GM18870 (cell line): ENCODE measurements at regions not wholly inside any gene's neighbourhood (a gene's known extent, or its start where the extent isn't known, plus 50 kb on each side); places are given as distances from the start of the nearest gene placed in this dataset.
"Not testable (repeated sequence)": the region's sequence is repeated elsewhere in the genome, so short reads cannot be mapped to it uniquely, and the experiment has no call there.

Experiments
- ATAC-seq: cut with Tn5 transposase; IDR thresholded peaks from one replicate; pipeline ENCODE4 v1.9.1; 2021; ENCODE audit warnings: moderate library complexity; ENCODE audit not compliant: unreplicated experiment

DNA sequence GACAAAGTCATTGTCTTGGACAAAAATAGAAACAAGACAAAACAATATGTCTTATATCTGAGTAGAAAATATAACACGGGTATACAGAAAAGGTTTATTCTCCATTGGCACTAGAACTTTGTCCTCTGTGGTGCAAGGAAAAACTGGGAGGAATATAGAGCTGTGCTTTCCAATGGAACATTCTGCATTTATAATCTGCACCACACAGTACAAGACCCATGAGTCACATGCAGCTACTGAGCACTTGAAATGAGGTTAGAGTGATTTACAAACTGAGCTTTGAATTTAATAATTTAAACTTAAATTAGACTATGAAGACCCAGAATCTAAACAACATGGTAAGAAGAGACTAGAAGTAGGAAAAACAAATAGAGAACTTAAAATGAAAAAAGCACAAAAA lies 86.1 kb downstream of the RAP2A start:
- ATAC-seq: no peak

DNA sequence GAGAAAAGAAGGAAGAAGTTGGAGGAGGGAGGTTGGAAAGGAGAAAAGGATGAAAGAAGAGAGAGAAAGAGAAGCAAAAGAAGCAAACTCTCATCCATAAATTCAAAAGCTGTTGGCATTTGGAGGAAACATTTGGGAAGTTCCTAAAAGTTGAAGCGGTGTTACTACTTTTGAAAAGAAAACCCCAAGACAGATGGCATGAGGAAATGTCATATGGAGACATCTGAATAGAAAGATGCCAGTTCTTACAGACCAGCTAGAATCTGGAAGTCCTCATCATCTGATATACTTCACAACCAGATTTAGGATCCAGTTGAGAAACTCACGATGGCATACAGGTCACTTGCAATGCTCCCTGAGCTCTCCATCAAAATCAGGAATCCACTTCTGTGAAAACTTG lies 86.9 kb downstream of the RAP2A start:
- ATAC-seq: no peak

DNA sequence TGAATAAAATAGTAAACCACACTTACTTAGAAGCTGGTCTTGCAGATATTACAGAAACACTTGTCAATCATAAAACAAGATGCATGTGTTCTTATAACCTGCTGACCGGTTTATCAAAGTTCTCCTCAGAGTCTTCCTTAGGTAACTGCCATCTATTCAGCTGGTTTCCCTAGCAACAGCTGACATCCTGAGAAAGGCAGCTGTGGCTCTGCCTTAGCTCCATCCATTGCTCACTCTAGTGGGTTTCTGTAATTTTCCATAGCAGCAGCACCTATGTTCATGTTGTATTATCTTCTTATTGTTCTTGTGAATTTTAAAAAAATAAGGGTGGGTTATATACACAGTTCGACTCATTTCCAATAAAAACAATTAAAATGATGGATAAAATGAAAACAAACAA lies 87.8 kb downstream of the RAP2A start:
- ATAC-seq: no peak

GRCh38 chr13:97522243-97522642 lies 88.3 kb downstream of the RAP2A start:
- ATAC-seq: no peak

DNA sequence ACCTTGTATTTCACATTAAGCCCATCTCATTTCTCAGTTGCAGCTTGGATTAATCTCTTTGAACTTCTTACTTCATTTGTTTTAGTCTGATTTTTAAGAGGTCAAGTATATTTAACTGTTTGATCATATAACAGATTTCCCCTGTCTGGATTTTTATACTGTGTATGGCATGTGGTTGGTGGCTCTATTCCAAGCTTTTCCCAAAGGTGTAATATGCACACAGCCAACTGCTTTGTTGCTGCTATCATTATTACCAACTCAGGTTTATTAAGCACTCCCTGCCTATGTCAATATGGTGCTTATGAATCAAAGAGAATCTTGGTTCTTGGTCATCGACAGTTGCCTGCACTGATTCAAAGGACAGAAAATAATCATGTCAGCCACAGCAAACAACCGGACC lies 92.6 kb downstream of the RAP2A start:
- ATAC-seq: no peak

DNA sequence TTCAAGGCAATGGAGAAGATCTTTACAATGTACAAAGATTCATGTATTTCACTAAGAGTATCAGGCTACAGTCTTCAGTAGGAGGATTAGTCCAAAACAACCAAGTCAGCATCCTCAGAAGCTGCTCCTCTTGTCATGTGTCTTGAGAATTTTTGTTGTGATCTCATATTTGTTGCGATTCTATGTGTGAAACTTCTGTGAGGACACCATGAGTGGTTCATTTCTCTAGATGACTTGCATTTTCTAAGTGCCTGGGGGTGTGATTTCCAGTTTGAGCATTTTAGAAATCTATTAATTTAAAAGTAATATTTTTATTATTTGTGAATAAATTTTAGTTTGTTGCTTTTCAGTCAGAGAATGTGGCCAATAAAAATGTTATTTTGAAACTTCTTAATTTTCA lies 94.5 kb downstream of the RAP2A start:
- ATAC-seq: no peak

- ATAC-seq: no peak
These were observed 100.6 kb downstream of the RAP2A start for GRCh38 chr13:97534540-97534939.

DNA sequence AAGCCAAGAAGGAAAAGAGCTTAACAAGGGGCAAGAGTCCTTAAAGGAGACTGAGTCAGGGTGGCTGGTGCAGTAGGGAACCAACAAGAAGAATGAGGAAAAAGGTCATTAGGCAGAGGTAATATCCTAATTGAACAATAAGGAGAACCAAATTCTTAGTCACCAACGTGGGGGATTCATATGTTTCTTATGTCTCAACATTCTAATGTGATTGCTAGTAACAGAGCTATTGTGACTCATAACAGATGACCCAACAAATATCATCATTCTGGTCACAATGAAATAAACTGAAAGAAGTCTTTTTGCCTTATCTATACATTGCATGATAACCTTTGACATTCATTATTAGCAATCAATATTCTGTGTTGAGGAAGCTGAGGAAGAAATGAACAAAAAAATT lies 101.6 kb downstream of the RAP2A start:
- no peak for ATAC-seq

DNA sequence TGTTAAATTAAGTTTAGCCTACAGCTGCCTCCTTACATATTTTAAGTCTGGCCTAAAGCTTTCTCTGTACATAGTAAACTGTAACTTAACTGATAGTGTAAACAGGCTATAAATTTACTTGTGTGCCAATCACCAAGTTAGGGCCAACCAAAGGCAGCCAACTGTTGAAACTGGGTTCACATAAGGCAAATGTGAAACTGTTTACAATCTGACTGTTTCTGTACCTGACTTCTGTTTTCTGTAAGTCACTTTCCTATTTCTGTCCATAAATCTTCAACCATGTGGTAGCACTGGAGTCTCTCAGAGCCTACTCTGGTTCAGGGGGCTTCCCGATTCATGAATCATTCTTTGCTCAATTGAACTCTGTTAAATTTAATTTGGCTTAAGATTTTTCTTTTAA lies 103.1 kb downstream of the RAP2A start:
- ATAC-seq: peak; percentile 84

GRCh38 chr13:97538203-97538602 lies 104.2 kb downstream of the RAP2A start:
- ATAC-seq: no peak

DNA sequence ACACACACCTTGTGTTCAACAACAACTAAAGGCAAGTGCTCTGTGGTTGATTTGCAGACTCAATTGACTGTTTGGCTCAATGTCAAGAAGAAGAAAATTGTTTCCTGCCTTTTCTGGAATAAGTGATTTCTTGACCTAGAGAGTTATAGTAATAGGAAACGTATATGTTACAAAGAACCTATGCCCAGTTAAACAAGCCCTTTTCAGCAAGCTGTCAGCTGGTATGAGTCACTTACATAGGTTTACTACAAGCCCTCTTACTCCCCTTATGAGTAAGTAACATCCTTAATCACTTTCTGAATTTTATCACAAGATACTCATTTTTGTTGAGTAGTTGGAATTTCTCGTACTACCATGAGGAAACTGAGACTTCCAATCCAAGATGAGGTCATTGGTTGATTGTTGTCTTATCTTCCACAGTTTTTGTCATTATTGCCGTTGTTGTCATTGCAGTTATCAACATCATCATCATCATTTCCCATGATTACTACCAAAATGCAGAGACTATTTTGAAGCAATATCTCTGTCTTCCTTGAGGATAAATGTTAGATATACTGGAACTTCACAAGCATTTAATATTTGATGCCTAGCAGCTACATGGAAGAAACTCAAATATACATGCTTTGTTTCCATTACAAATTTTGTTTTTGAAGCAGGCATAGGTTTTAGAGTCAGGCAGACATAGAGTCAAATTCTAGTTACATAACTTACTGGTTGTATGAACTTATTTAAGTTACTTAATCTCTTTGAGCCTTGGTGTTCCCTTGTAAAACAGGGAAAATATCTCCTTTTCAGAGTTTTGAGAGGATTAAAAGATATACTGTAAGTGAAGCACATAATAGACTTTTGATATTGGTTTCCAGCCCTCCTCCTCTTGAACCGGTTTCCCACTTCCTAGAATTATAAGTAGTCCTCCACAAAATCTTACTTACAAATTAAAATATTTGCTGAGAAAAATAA lies 106.0 kb downstream of the RAP2A start:
- peak; percentile 70 for ATAC-seq

GRCh38 chr13:97540696-97541095 lies 106.7 kb downstream of the RAP2A start:
- no peak for ATAC-seq

GRCh38 chr13:97542102-97542685 lies 108.2 kb downstream of the RAP2A start:
- no peak for ATAC-seq

DNA sequence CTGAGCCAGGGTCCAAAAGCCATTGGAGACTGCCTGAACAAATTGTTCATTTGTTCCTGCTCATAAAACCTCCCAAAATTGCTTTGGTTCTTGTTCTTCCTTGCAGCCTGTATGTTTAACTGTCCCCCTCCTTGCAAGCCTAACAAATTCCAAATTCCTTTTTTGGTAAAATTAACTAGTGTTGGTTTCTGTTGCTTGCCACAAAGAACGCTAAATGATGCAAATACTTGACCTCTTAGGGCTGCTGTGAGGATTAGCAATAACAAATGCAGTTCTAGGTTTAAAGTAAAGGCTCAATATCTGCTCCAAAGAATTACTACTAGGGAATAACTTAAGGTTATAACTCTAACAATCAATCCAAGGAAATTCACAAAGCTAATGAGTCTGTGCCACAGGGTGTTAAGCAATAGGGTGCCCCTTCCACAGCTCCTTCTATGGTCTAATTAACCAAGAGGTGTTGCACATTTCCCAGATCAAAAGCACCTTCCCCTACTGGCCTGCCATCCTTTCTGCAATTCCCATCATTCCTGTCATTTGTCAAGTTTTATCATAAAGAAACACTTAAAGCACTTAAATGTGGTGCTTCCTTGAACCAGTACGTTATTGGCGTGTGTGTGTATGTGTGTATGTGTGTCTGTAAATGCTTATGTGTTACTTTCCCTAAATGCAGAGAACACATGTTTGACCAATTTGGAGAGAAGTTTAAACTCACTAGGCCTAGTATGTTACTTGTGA lies 110.2 kb downstream of the RAP2A start:
- no peak for ATAC-seq

GRCh38 chr13:97544971-97545499 lies 111.1 kb downstream of the RAP2A start:
- not testable (repeated sequence) for ATAC-seq

GRCh38 chr13:97548138-97548537 lies 114.2 kb downstream of the RAP2A start:
- peak; percentile 66 for ATAC-seq

- ATAC-seq: no peak
These were observed 114.7 kb downstream of the RAP2A start for GRCh38 chr13:97548711-97549110.

- ATAC-seq: no peak
These were observed 115.2 kb downstream of the RAP2A start for GRCh38 chr13:97549201-97549600.

GRCh38 chr13:97554496-97554895 lies 120.5 kb downstream of the RAP2A start:
- ATAC-seq: no peak

DNA sequence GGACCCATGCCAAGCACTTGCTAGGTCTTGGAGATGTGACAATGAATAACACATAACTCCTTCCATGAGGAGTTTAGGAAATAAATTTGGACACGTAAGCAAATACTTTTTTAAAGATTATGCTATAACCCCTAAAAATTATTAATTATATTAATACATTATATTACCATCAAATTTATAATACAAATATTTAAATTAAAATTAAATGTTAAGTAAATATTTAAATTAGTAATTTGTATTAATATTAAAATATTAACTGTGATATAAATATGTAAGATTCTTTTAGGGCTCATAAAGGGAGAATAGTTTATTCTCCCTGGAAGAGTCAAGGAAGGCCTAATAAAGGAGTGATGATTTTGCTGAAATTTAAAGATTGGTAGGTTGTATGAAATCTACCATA lies 121.1 kb downstream of the RAP2A start:
- no peak for ATAC-seq

GRCh38 chr13:97559030-97559429 lies 125.1 kb downstream of the RAP2A start:
- ATAC-seq: no peak
